ENCODE measurements at regions not wholly inside any gene's neighbourhood (a gene's known extent, or its start where the extent isn't known, plus 50 kb on each side); places are given as distances from the start of the nearest gene placed in this dataset.

GRCh38 chr9:87100001-87100400 lies 152.7 kb upstream of the GAS1 start:
- Histone ChIP-seq H3K9me3 (replicated peaks; ENCODE audit: control insufficient read depth, insufficient read depth, low read length) (no peaks in the 10 kb centered on the region), H3K4me1 (ENCODE audit: control insufficient read depth, extremely low read depth, insufficient read depth, low read length) (no peaks in the 10 kb centered on the region), H3K36me3 (ENCODE audit: control insufficient read depth in 2 of 2, extremely low read depth in 1 of 2, insufficient read depth in 2 of 2, low read length in 2 of 2) (no peaks in the 10 kb centered on the region), H2AFZ (ENCODE audit: low read depth, low read length) (no peak overlapping the region), H4K20me1 (replicated peaks; ENCODE audit: control insufficient read depth, extremely low read depth, insufficient read depth, low read length) (no peaks in the 10 kb centered on the region), H3K9me1 (replicated peaks; ENCODE audit: control insufficient read depth, extremely low read depth, insufficient read depth, low read length) (no peaks in the 10 kb centered on the region), H3K4me3 (replicated peaks in 1 of 3; ENCODE audit: insufficient read depth in 1 of 3, low read depth in 1 of 3, low read length in 3 of 3) (no peak overlapping the region), H3K27me3 (ENCODE audit: control insufficient read depth in 2 of 2, insufficient read depth in 2 of 2, low read length in 2 of 2) (no peaks in the 10 kb centered on the region), H3K79me2 (ENCODE audit: control insufficient read depth, insufficient read depth, low read length) (no peaks in the 10 kb centered on the region), H3K9ac (replicated peaks; ENCODE audit: extremely low read depth, insufficient read depth, low read length) (no peak overlapping the region), H3K27ac (ENCODE audit: insufficient read depth, low read depth, low read length) (no peak overlapping the region), H3K4me2 (ENCODE audit: insufficient read depth, low read length) (no peak overlapping the region)
- ChIA-PET POLR2A (no interaction called here), CTCF (no interaction called here)
- BruUV-seq (replicated peaks): no TSS peak
- intact Hi-C loops (cut with micrococcal nuclease): no loop called here
- DNase-seq (ENCODE audit: low read depth, low spot score) (no peak), FAIRE-seq (no peak)
- dilution Hi-C loops (cut with MboI; ENCODE audit: extremely low pct_ligation_motif_present, low sequenced_read_pairs): no loop called here
- TF ChIP-seq JUN (IDR thresholded peaks at IDR 0.05; ENCODE audit: borderline replicate concordance, insufficient read depth, insufficient read length, low read depth) (no peak), FOS (IDR thresholded peaks at IDR 0.05; ENCODE audit: borderline replicate concordance, insufficient read depth, low read length) (no peak), POLR2AphosphoS5 (IDR thresholded peaks at IDR 0.05; ENCODE audit: insufficient read depth, low read depth, low read length) (no peak), CTCF (IDR thresholded peaks at IDR 0.05; ENCODE audit: extremely low read depth in 1 of 2, insufficient read depth in 1 of 2, low read depth in 1 of 2, low read length in 2 of 2) (no peak)

- no peaks in the 10 kb centered on the region for H4K20me1 ChIP-seq (replicated peaks; ENCODE audit: control insufficient read depth, extremely low read depth, insufficient read depth, low read length)
- H3K36me3 ChIP-seq (ENCODE audit: control insufficient read depth in 2 of 2, extremely low read depth in 1 of 2, insufficient read depth in 2 of 2, low read length in 2 of 2): no peaks in the 10 kb centered on the region
- H3K4me1 ChIP-seq (ENCODE audit: control insufficient read depth, extremely low read depth, insufficient read depth, low read length): no peaks in the 10 kb centered on the region
- ChIA-PET POLR2A (no interaction called here), CTCF (no interaction called here)
- intact Hi-C loops (cut with micrococcal nuclease) (no loop called here), dilution Hi-C loops (cut with MboI; ENCODE audit: extremely low pct_ligation_motif_present, low sequenced_read_pairs) (no loop called here)
- no peak for DNase-seq (ENCODE audit: low read depth, low spot score)
- H3K9me1 ChIP-seq (replicated peaks; ENCODE audit: control insufficient read depth, extremely low read depth, insufficient read depth, low read length): no peaks in the 10 kb centered on the region
- H3K79me2 ChIP-seq (ENCODE audit: control insufficient read depth, insufficient read depth, low read length): no peaks in the 10 kb centered on the region
- H3K4me3 ChIP-seq (replicated peaks in 1 of 3; ENCODE audit: insufficient read depth in 1 of 3, low read depth in 1 of 3, low read length in 3 of 3): no peak overlapping the region
- no peak for FAIRE-seq
- H3K4me2 ChIP-seq (ENCODE audit: insufficient read depth, low read length): no peak overlapping the region
- no peak overlapping the region for H2AFZ ChIP-seq (ENCODE audit: low read depth, low read length)
- H3K9me3 ChIP-seq (replicated peaks; ENCODE audit: control insufficient read depth, insufficient read depth, low read length): no peaks in the 10 kb centered on the region
- no peaks in the 10 kb centered on the region for H3K27me3 ChIP-seq (ENCODE audit: control insufficient read depth in 2 of 2, insufficient read depth in 2 of 2, low read length in 2 of 2)
- TF ChIP-seq FOS (IDR thresholded peaks at IDR 0.05; ENCODE audit: borderline replicate concordance, insufficient read depth, low read length) (no peak), MYC (IDR thresholded peaks at IDR 0.05; ENCODE audit: low read depth, low read length) (no peak), GATA2 (IDR thresholded peaks at IDR 0.05; ENCODE audit: insufficient read depth, insufficient read length, low read depth, low read length) (no peak), EZH2 (IDR thresholded peaks at IDR 0.05; ENCODE audit: borderline replicate concordance, low read depth, low read length, severe bottlenecking) (no peak), MAX (IDR thresholded peaks at IDR 0.05; ENCODE audit: insufficient read depth, insufficient read length) (no peak), JUN (IDR thresholded peaks at IDR 0.05; ENCODE audit: borderline replicate concordance, insufficient read depth, insufficient read length, low read depth) (no peak), POLR2A (IDR thresholded peaks at IDR 0.05; ENCODE audit: low read depth, low read length) (no peak), CTCF (IDR thresholded peaks at IDR 0.05; ENCODE audit: extremely low read depth in 1 of 2, insufficient read depth in 1 of 2, low read depth in 1 of 2, low read length in 2 of 2) (no peak), POLR2AphosphoS5 (IDR thresholded peaks at IDR 0.05; ENCODE audit: insufficient read depth, low read depth, low read length) (no peak)
- no peak overlapping the region for H3K9ac ChIP-seq (replicated peaks; ENCODE audit: extremely low read depth, insufficient read depth, low read length)
- no peak overlapping the region for H3K27ac ChIP-seq (ENCODE audit: insufficient read depth, low read depth, low read length)
- BruUV-seq (replicated peaks): no TSS peak
Measured at GRCh38 chr9:87102126-87102525, 154.8 kb upstream of the GAS1 start.

Measured in endothelial cell of umbilical vein (primary cell).